RWPE2 (cell line): ENCODE measurements at regions not wholly inside any gene's neighbourhood (a gene's known extent, or its start where the extent isn't known, plus 50 kb on each side); places are given as distances from the start of the nearest gene placed in this dataset.
A peak's percentile ranks its signal among the peaks of the same experiment; 100 is the strongest.

Experiments used
- ATAC-seq: fragments of 200-7000 bp; cut with Tn5 transposase; 3 replicates; pipeline ENCODE4 v1.9.1; 2021; ENCODE audit warnings: low read depth
- DNase-seq: peaks from one replicate; pipeline ENCODE4 v3.0.0-alpha.2; 2020; ENCODE audit warnings: low spot score
- H3K27ac ChIP-seq: fragments of 450-650 bp; 2 replicates; pipeline ENCODE4 v1.5.1; 2017; ENCODE audit warnings: mild to moderate bottlenecking; ENCODE audit not compliant: poor library complexity, severe bottlenecking
- H3K27me3 ChIP-seq: fragments of 250-450 bp; sonication (Bioruptor Pico); 2 replicates; pipeline ENCODE4 v1.5.1; 2021; ENCODE audit warnings: mild to moderate bottlenecking, moderate library complexity; ENCODE audit not compliant: insufficient read depth, poor library complexity, severe bottlenecking
- H3K36me3 ChIP-seq: fragments of 250-450 bp; sonication (Bioruptor Pico); 2 replicates; pipeline ENCODE4 v1.5.1; 2020; ENCODE audit warnings: low read depth, mild to moderate bottlenecking, moderate library complexity
- H3K4me1 ChIP-seq: fragments of 250-450 bp; sonication (Bioruptor Pico); 2 replicates; pipeline ENCODE4 v1.5.1; 2021; ENCODE audit warnings: mild to moderate bottlenecking, moderate library complexity; ENCODE audit not compliant: insufficient read depth, poor library complexity, severe bottlenecking
- H3K4me3 ChIP-seq: fragments of 250-450 bp; sonication (Bioruptor Pico); 2 replicates; pipeline ENCODE4 v1.5.1; 2021; ENCODE audit warnings: mild to moderate bottlenecking, moderate library complexity; ENCODE audit not compliant: severe bottlenecking
- H3K9me3 ChIP-seq: fragments of 250-450 bp; sonication (Bioruptor Pico); 2 replicates; pipeline ENCODE4 v1.5.1; 2021; ENCODE audit warnings: mild to moderate bottlenecking, moderate library complexity; ENCODE audit not compliant: severe bottlenecking
- TF ChIP-seq, protein P1 (sequence below): fragments of 450-650 bp; IDR thresholded peaks from one replicate; pipeline ENCODE4 v1.5.1; 2017; ENCODE audit warnings: mild to moderate bottlenecking, moderate library complexity; ENCODE audit not compliant: poor library complexity, severe bottlenecking

DNA sequence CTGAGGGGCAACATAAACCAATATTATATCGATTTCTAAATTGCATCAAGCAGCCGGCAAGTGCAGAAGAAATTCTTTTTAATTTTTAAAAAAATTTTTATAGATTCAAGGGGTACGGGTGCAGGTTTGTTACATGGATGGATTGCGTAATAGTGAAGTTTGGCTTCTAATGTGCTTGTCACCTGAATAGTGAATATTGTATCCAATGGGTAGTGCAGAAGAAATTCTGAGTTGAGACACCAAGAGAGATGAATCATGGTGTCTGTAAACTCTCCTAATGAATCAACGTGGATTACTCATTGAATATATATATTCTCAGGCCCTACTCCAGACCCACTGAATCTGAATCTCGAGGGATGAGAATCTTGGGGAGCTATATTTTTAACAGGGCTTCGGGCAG, 253.7 kb upstream of the FOXD3 start:
- no peak overlapping the region for H3K27ac ChIP-seq
- no peaks in the 10 kb centered on the region for H3K36me3 ChIP-seq
- TF ChIP-seq, protein P1, sequence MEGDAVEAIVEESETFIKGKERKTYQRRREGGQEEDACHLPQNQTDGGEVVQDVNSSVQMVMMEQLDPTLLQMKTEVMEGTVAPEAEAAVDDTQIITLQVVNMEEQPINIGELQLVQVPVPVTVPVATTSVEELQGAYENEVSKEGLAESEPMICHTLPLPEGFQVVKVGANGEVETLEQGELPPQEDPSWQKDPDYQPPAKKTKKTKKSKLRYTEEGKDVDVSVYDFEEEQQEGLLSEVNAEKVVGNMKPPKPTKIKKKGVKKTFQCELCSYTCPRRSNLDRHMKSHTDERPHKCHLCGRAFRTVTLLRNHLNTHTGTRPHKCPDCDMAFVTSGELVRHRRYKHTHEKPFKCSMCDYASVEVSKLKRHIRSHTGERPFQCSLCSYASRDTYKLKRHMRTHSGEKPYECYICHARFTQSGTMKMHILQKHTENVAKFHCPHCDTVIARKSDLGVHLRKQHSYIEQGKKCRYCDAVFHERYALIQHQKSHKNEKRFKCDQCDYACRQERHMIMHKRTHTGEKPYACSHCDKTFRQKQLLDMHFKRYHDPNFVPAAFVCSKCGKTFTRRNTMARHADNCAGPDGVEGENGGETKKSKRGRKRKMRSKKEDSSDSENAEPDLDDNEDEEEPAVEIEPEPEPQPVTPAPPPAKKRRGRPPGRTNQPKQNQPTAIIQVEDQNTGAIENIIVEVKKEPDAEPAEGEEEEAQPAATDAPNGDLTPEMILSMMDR = no peak
- H3K27me3 ChIP-seq = peaks cover 21% of the 10 kb centered on the region
- H3K4me1 ChIP-seq = no peaks in the 10 kb centered on the region
- DNase-seq (no peak), ATAC-seq (peak; percentile 63; the same call in 1 of the 3 replicates)
- H3K9me3 ChIP-seq = no peaks in the 10 kb centered on the region
- no peak overlapping the region for H3K4me3 ChIP-seq

DNA sequence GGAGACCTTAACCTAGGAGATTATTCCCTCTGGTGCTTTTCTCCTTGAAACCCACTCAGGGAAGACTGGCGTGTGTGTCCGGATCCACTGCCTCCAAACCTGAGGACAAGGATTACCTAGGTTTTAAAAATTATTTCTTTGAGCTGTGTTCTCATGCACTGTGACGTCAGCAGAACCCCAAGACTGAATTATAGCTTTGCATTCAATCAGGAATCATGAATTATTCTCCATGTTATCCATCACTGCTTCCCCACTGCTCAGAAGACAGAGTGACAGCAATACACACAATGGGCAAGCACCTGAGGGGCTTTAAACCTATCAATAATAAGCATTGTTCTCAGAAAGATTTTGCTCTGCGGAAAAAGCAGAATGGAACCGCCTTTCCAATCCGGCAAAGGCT, 253.2 kb upstream of the FOXD3 start:
- H3K27me3 ChIP-seq = peaks cover 26% of the 10 kb centered on the region
- H3K27ac ChIP-seq = no peak overlapping the region
- H3K36me3 ChIP-seq = no peaks in the 10 kb centered on the region
- TF ChIP-seq, protein P1 = no peak
- ATAC-seq (no peak), DNase-seq (no peak)
- no peak overlapping the region for H3K4me3 ChIP-seq
- no peaks in the 10 kb centered on the region for H3K4me1 ChIP-seq
- H3K9me3 ChIP-seq = no peaks in the 10 kb centered on the region

DNA sequence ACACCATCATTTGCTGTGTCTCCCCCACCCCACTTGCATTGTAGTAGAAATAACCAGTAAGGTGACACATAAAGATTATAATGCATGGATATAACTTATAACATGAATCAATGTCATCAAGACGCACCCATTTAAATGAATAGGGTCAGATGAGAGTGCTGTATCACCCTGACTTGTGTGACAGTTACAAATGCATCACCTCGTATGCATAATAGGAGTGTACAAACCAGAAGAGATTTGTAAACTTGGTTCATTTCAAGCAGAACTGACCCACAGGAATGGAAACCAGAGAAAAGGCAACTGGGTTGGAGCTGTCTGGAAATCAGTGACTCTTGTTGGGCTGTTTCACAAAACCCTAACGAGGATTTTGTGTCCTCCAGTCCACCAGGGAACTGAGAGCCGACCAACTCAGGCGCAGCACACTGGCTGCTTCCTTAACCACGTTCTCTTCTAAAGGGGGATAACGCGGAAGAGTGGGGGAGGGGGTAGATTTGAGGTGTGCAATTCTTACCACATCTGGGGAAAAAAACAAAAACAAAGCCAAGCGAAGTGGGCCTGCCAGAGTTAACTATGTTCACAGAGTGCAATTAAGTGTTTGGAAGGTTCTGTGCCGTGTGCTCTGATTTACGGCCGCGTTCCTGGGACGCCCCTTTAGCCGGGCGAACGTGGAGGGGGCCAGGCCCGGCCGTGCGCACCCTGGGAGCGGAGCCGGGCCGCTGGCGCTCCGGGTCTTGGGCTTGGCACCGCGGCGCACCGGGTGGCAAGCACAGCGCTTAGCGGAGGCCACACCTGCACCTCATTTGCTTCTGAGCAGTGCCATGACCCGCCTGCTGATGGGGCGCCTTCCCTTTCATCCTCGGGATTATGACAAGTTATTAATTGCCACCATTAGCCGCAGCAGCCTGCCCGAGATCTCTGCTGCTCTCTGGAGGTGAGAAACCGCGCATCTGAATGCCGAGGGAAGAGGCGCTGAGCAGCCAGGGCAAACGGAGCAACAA, 248.8 kb upstream of the FOXD3 start:
- Histone ChIP-seq H3K27me3 (peaks cover 50% of the 10 kb centered on the region), H3K27ac (no peak overlapping the region), H3K36me3 (no peaks in the 10 kb centered on the region), H3K4me1 (no peaks in the 10 kb centered on the region), H3K4me3 (no peak overlapping the region), H3K9me3 (no peaks in the 10 kb centered on the region)
- TF ChIP-seq, protein P1 = no peak
- no peak for ATAC-seq
- DNase-seq = no peak

DNA sequence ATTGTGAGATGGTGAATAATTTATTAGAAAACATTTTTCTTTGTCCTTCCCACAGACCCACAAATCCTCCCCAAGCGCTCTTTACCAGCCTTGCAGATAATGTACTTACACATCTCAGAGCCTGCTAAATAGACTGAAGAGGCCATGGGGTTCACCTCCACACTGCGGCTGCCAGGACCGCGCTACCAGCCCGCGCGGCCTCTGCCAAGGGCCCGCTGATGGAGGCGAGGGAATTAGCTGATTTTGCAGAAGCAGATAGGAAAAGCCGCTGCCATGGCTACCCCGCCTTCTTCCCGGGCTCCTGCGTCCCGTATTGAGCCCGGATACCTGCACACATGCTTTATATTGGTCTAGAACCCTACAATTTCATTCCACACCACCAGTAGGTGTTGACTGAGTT, 248.0 kb upstream of the FOXD3 start:
- Histone ChIP-seq H3K4me3 (no peak overlapping the region), H3K27ac (no peak overlapping the region), H3K4me1 (no peaks in the 10 kb centered on the region), H3K27me3 (peaks cover 52% of the 10 kb centered on the region), H3K36me3 (no peaks in the 10 kb centered on the region), H3K9me3 (no peaks in the 10 kb centered on the region)
- no peak for ATAC-seq
- TF ChIP-seq, protein P1 = no peak
- DNase-seq = no peak

DNA sequence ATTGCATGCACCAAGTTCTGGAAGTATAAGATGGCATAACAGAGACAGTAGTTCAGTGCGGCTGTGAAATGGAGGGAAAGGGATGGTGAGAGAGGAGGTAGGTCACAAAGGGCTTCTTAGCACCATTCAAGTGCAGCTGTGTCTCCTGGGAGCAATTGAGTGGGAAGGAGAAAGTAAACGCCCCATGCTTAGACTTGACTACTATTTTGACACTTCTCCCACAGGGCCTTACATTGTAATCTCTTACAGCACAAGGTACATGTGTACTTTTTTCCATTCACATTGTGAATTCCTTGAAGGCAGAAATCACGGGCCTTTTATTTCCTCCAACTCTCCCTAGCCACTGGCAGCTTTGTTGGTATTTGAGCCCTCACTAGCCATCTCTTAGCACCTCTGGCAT, 239.6 kb upstream of the FOXD3 start:
- Histone ChIP-seq H3K4me1 (no peaks in the 10 kb centered on the region), H3K36me3 (no peaks in the 10 kb centered on the region), H3K27ac (no peak overlapping the region), H3K9me3 (no peaks in the 10 kb centered on the region), H3K27me3 (peaks cover 5% of the 10 kb centered on the region), H3K4me3 (no peak overlapping the region)
- TF ChIP-seq, protein P1 = no peak
- DNase-seq = no peak
- no peak for ATAC-seq
